ENCODE measurements at regions not wholly inside any gene's neighbourhood (a gene's known extent, or its start where the extent isn't known, plus 50 kb on each side); places are given as distances from the start of the nearest gene placed in this dataset.

DNA sequence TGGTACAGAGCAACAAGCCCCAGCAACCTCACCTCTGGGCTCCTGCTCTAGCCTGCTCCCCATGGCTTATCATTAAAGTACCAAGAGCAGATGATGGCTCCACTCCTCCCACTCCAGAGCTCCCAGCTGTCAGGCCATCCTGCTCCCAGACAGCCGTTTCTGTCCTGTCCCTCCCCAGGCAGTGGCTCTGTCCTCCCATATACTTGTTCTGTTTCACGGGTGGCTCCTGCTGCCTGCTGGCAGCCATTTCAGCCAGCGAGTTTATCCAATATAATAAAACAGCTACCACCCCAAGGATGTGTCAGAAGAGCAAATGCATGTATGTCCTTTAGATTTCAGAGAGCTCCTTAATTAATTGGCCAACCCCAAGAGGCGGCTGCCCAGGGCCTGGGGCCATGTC lies 79.4 kb upstream of the VSTM2B start:
- Mint-ChIP-seq H3K27ac (no peak overlapping the region), H3K4me3 (no peak overlapping the region), H3K36me3 (ENCODE audit: low read depth) (no peaks in the 10 kb centered on the region), H3K4me1 (ENCODE audit: low read depth) (no peaks in the 10 kb centered on the region), H3K9me3 (no peaks in the 10 kb centered on the region), H3K27me3 (peaks cover 3% of the 10 kb centered on the region)

GRCh38 chr19:29448046-29448445 lies 77.7 kb upstream of the VSTM2B start:
- H3K4me3 Mint-ChIP-seq: no peak overlapping the region
- no peak overlapping the region for H3K27ac Mint-ChIP-seq
- no peaks in the 10 kb centered on the region for H3K36me3 Mint-ChIP-seq (ENCODE audit: low read depth)
- no peaks in the 10 kb centered on the region for H3K4me1 Mint-ChIP-seq (ENCODE audit: low read depth)
- H3K9me3 Mint-ChIP-seq: no peaks in the 10 kb centered on the region
- peaks cover 3% of the 10 kb centered on the region for H3K27me3 Mint-ChIP-seq

- H3K9me3 Mint-ChIP-seq: no peaks in the 10 kb centered on the region
- no peaks in the 10 kb centered on the region for H3K4me1 Mint-ChIP-seq (ENCODE audit: low read depth)
- no peak overlapping the region for H3K27ac Mint-ChIP-seq
- H3K4me3 Mint-ChIP-seq: no peak overlapping the region
- H3K27me3 Mint-ChIP-seq: peaks cover 9% of the 10 kb centered on the region
- H3K36me3 Mint-ChIP-seq (ENCODE audit: low read depth): no peaks in the 10 kb centered on the region
Observed at GRCh38 chr19:29449371-29449770, 76.4 kb upstream of the VSTM2B start.

DNA sequence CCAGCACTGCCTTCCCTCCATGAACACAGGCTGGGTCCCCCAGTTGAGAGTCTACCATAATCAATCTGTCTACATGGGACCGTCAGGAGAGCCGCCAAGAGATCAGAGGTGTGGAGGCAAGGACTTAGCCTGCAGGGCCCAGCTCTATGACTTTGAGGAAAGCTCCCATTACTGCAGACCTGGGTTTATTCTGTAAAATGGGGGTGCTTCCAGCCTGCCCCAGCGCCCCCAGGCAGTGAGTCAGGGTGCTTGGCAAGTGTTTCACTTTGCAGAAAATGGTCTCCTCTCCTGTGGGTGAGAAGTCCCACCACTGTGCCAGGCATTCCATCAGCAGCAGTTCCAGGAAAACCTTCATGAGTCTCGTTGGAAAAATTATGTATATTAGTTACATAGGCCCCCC lies 75.5 kb upstream of the VSTM2B start:
- H3K9me3 Mint-ChIP-seq: no peaks in the 10 kb centered on the region
- H3K36me3 Mint-ChIP-seq (ENCODE audit: low read depth): no peaks in the 10 kb centered on the region
- no peaks in the 10 kb centered on the region for H3K4me1 Mint-ChIP-seq (ENCODE audit: low read depth)
- H3K27ac Mint-ChIP-seq: no peak overlapping the region
- H3K27me3 Mint-ChIP-seq: peaks cover 9% of the 10 kb centered on the region
- no peak overlapping the region for H3K4me3 Mint-ChIP-seq

GRCh38 chr19:29450812-29451211 lies 75.0 kb upstream of the VSTM2B start:
- Mint-ChIP-seq H3K9me3 (no peaks in the 10 kb centered on the region), H3K4me1 (ENCODE audit: low read depth) (no peaks in the 10 kb centered on the region), H3K27me3 (peaks cover 9% of the 10 kb centered on the region), H3K27ac (no peak overlapping the region), H3K4me3 (no peak overlapping the region), H3K36me3 (ENCODE audit: low read depth) (no peaks in the 10 kb centered on the region)

DNA sequence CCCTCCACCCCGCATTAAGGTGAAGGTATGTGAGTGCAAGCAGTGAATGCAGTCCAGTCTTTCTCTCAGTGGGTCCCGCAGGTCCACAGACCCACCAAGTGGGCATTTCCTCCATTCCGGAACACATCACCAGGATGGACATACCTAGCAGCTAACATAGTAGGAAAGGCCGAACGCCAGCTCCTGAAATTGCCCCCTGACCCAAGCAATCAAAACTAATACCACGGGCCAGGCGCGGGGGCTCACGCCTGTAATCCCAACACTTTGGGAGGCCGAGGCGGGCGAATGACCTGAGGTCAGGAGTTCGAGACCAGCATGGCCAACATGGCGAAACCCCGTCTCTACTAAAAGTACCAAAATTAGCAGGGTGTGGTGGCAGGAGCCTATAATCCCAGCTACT lies 71.7 kb upstream of the VSTM2B start:
- H3K9me3 Mint-ChIP-seq: peaks cover 5% of the 10 kb centered on the region
- no peaks in the 10 kb centered on the region for H3K36me3 Mint-ChIP-seq (ENCODE audit: low read depth)
- no peak overlapping the region for H3K4me3 Mint-ChIP-seq
- H3K27me3 Mint-ChIP-seq: peaks cover 17% of the 10 kb centered on the region
- no peaks in the 10 kb centered on the region for H3K4me1 Mint-ChIP-seq (ENCODE audit: low read depth)
- H3K27ac Mint-ChIP-seq: no peak overlapping the region

DNA sequence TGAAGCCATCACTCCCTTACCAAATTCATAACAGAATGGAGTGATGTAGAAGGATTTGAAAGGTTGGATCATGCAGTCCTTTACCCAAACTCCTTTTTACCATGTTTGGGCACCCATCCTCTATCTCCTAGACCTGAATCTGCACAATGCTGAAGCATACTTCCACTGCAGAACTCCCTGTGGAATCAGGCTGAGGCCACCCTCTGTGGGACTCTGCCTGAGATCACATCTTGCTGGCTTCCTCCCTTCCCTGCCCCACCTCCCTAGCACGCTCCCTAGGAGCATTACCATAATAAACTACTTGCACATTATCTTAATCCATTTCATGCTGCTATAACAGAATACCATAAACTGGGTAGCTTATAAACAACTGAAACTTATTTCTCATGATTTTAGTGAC lies 68.4 kb upstream of the VSTM2B start:
- H3K9me3 Mint-ChIP-seq: peaks cover 5% of the 10 kb centered on the region
- H3K4me1 Mint-ChIP-seq (ENCODE audit: low read depth): no peaks in the 10 kb centered on the region

GRCh38 chr19:29467824-29468401 lies 57.9 kb upstream of the VSTM2B start:
- H3K27me3 Mint-ChIP-seq: peaks cover 16% of the 10 kb centered on the region
- no peaks in the 10 kb centered on the region for H3K9me3 Mint-ChIP-seq
- no peak overlapping the region for H3K27ac Mint-ChIP-seq
- H3K4me3 Mint-ChIP-seq: no peak overlapping the region
- H3K4me1 Mint-ChIP-seq (ENCODE audit: low read depth): no peaks in the 10 kb centered on the region
- H3K36me3 Mint-ChIP-seq (ENCODE audit: low read depth): no peaks in the 10 kb centered on the region

More for the DNA sequence above, 68.4 kb upstream of the VSTM2B start:
- H3K27me3 Mint-ChIP-seq: peaks cover 15% of the 10 kb centered on the region
- H3K27ac Mint-ChIP-seq: no peak overlapping the region
- no peak overlapping the region for H3K4me3 Mint-ChIP-seq
- no peaks in the 10 kb centered on the region for H3K36me3 Mint-ChIP-seq (ENCODE audit: low read depth)

- no peak overlapping the region for H3K4me3 Mint-ChIP-seq
- peaks cover 4% of the 10 kb centered on the region for H3K9me3 Mint-ChIP-seq
- no peaks in the 10 kb centered on the region for H3K36me3 Mint-ChIP-seq (ENCODE audit: low read depth)
- H3K27ac Mint-ChIP-seq: no peak overlapping the region
- peaks cover 21% of the 10 kb centered on the region for H3K27me3 Mint-ChIP-seq
- no peaks in the 10 kb centered on the region for H3K4me1 Mint-ChIP-seq (ENCODE audit: low read depth)
Observed at GRCh38 chr19:29475469-29475868, 50.3 kb upstream of the VSTM2B start.
